ENCODE measurements at regions not wholly inside any gene's neighbourhood (a gene's known extent, or its start where the extent isn't known, plus 50 kb on each side); places are given as distances from the start of the nearest gene placed in this dataset.

- TF ChIP-seq CTCF (IDR thresholded peaks at IDR 0.05) (no peak), POLR2A (IDR thresholded peaks at IDR 0.05) (no peak), POLR2AphosphoS5 (IDR thresholded peaks at IDR 0.05) (no peak), EP300 (IDR thresholded peaks at IDR 0.05) (no peak)
Measured at GRCh38 chr5:31007672-31008071, 185.8 kb upstream of the CDH6 start.
